IPS-18a (cell line): ENCODE measurements at regions not wholly inside any gene's neighbourhood (a gene's known extent, or its start where the extent isn't known, plus 50 kb on each side); places are given as distances from the start of the nearest gene placed in this dataset.

Source experiments
- H3K27ac ChIP-seq: one replicate; pipeline ENCODE4 v1.5.1; 2013; ENCODE audit warnings: low read length
- H3K27me3 ChIP-seq: one replicate; pipeline ENCODE4 v1.6.1; 2013; ENCODE audit warnings: mild to moderate bottlenecking, low read length; ENCODE audit not compliant: control insufficient read depth, insufficient read depth
- H3K36me3 ChIP-seq: one replicate; pipeline ENCODE4 v1.6.1; 2013; ENCODE audit warnings: low read depth, low read length; ENCODE audit not compliant: control insufficient read depth
- H3K4me1 ChIP-seq: one replicate; pipeline ENCODE4 v1.6.1; 2013; ENCODE audit warnings: low read depth, low read length; ENCODE audit not compliant: control insufficient read depth
- H3K4me3 ChIP-seq: one replicate; pipeline ENCODE4 v1.5.1; 2013; ENCODE audit warnings: low read length
- H3K9ac ChIP-seq: one replicate; pipeline ENCODE4 v1.6.1; 2013; ENCODE audit warnings: mild to moderate bottlenecking, low read length, moderate library complexity
- H3K9me3 ChIP-seq: one replicate; pipeline ENCODE4 v1.6.1; 2013; ENCODE audit warnings: low read depth, low read length; ENCODE audit not compliant: control insufficient read depth

DNA sequence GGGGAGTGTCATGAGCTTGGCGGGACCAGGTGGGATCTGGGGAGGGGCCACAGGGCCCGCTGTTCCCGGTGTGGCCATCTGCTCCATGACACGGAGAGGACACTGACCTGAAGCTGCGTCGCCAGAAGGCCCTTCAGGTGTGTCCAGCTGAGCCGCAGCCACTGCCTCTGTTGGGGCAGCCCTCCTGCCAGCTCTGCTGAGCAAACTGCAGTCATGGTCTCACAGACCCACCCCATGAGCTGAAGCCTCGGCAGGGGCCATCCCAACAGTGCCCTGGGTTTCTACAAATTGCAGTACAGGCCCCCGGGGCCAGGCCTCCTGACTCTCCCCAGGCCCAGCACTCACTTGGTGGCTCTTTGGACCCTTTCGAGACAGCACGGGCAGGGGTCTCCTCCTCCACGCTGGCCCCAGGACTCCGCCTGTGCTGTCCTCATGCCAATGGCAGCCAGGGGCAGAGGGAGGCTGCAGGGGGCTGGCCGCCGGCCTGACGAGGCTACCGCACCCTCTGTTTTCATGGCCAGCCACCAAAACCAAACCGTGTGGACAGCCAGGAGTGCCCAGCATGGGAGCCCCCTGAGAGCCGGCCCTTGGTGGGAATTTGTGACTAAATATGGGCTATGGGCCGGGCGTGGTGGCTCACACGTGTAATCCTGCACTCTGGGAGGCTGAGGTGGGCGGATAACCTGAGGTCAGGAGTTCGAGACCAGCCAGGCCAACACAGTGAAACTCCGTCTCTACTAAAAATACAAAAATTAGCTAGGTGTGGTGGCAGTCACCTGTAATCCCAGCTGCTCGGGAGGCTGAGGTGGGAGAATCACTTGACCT is 175.2 kb upstream of the SALL3 start:
- no peaks in the 10 kb centered on the region for H3K36me3 ChIP-seq
- no peaks in the 10 kb centered on the region for H3K9me3 ChIP-seq
- no peak overlapping the region for H3K9ac ChIP-seq
- H3K27me3 ChIP-seq = no peaks in the 10 kb centered on the region
- H3K27ac ChIP-seq = no peak overlapping the region
- no peak overlapping the region for H3K4me3 ChIP-seq
- no peaks in the 10 kb centered on the region for H3K4me1 ChIP-seq

DNA sequence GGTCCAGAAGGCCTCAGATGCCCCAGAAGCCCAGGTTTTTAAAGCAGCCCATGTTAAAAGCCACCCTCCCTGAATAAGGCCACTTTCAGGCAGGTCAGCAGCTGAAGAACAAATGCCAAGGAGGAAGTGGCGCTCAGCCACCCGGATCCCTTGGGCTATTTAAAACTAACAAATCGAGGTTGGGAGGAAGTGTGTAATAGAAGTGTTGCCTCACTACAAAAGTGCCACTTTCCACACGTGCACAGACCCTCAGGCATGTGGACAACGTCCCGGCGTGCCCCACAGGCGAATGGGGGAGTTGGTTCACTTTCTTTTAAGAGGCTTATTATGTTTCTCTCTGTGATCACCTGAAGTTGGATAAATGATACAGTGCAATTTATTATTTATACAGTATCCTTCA is 173.8 kb upstream of the SALL3 start:
- Histone ChIP-seq H3K9me3 (no peaks in the 10 kb centered on the region), H3K27me3 (no peaks in the 10 kb centered on the region), H3K9ac (no peak overlapping the region), H3K36me3 (no peaks in the 10 kb centered on the region), H3K27ac (no peak overlapping the region), H3K4me1 (no peaks in the 10 kb centered on the region), H3K4me3 (no peak overlapping the region)

DNA sequence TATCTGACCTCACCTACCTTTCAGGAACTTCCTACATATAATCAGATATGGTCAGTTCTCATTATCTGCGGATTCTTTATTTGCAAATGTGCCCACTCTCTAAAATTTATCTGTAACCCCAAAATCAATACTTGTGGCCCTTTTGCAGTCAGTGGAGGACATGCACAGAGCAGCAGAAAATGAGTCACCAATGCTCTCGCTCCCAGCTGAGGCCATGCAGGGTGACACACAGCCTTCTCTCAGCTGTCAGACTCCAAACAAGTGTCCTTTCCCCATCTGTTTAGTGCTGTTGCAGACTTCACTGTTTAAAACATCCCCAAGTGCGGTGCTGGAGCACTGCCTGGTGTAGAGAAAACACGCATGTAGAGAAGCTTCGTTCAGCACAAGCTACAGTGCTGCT is 171.9 kb upstream of the SALL3 start:
- Histone ChIP-seq H3K27me3 (no peaks in the 10 kb centered on the region), H3K4me3 (no peak overlapping the region), H3K4me1 (no peaks in the 10 kb centered on the region), H3K27ac (no peak overlapping the region), H3K9me3 (no peaks in the 10 kb centered on the region), H3K9ac (no peak overlapping the region), H3K36me3 (no peaks in the 10 kb centered on the region)

DNA sequence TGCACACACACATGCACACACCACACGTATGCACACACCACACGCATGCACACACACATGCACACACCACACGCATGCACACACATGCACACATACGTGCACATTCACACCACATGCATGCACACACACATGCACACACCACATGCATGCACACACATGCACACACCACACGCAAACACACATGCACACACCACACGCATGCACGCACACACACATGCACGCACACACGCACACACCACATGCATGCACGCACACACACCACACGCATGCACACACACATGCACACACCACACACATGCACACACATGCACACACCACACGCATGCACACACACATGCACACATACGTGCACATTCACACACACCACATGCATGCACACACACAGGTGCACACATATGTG is 169.8 kb upstream of the SALL3 start:
- Histone ChIP-seq H3K9me3 (no peaks in the 10 kb centered on the region), H3K27me3 (peaks cover 4% of the 10 kb centered on the region), H3K9ac (no peak overlapping the region), H3K36me3 (no peaks in the 10 kb centered on the region), H3K4me1 (peaks cover 16% of the 10 kb centered on the region), H3K4me3 (no peak overlapping the region), H3K27ac (no peak overlapping the region)

DNA sequence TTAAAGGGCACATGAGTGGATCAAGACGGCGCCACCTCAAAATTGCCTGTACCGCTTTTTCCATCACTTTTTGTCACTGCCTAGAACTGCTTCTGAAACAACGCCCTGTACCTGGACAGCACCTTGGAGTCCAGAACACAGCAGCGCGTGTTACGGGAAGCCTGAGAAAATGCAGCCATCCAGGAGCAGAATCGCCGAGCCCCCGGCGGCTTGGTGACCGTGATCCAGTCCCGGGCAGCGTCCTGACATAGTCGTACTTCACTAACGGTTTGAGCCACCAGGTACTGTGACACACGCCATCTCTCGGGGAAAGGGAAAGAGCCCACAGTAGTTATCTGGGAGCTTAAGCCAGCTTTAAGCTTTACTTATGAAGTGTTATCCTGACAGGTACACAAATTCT is 168.9 kb upstream of the SALL3 start:
- H3K9me3 ChIP-seq = no peaks in the 10 kb centered on the region
- no peak overlapping the region for H3K27ac ChIP-seq
- peaks cover 10% of the 10 kb centered on the region for H3K27me3 ChIP-seq
- H3K4me1 ChIP-seq = peaks cover 21% of the 10 kb centered on the region
- H3K4me3 ChIP-seq = no peak overlapping the region
- H3K9ac ChIP-seq = no peak overlapping the region
- no peaks in the 10 kb centered on the region for H3K36me3 ChIP-seq

DNA sequence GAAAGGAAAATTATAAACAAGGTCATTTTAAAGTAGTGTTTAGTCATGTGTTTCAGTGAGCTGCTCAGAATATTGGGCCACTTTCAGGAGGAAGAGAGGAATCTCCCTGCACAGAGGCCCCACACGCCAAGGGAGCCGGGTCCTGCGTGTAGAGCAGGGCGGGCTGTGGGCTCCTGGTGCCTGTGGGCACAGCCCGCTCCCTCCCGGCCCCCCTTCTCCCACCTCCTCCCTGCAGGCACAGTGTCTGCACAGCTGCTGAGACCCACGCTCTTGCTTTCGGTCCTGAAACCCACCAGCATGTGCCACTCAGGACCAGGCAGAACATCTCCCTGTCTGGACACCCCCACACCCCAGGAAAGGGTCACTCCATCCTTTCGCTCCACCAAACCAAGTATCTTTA is 167.6 kb upstream of the SALL3 start:
- Histone ChIP-seq H3K9ac (no peak overlapping the region), H3K27me3 (peaks cover 10% of the 10 kb centered on the region), H3K36me3 (no peaks in the 10 kb centered on the region)

DNA sequence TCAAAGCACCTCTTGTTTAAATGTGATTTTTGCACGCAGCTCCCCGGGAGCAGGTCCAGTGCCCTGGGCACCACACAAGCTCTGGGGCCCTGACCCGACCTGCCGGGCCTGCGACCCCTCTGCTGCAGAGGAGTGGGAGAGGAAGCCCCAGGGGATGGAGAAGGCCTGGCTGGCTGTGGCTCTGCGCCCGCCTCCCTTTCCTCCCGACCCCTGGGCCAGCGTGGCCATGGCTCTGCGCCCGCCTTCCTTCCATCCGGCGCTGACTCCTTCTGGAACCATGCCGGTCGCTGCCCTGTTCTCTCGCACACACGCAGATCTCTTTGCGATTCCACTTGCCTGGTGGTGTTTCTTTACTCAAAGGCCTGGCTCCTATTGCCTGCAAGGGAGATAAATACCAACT is 166.5 kb upstream of the SALL3 start:
- Histone ChIP-seq H3K27ac (no peak overlapping the region), H3K27me3 (peaks cover 10% of the 10 kb centered on the region), H3K9ac (no peak overlapping the region), H3K9me3 (no peaks in the 10 kb centered on the region), H3K4me3 (no peak overlapping the region), H3K36me3 (no peaks in the 10 kb centered on the region), H3K4me1 (peaks cover 21% of the 10 kb centered on the region)

More for the DNA sequence above, 167.6 kb upstream of the SALL3 start:
- Histone ChIP-seq H3K27ac (no peak overlapping the region), H3K9me3 (no peaks in the 10 kb centered on the region), H3K4me1 (peaks cover 21% of the 10 kb centered on the region), H3K4me3 (no peak overlapping the region)

DNA sequence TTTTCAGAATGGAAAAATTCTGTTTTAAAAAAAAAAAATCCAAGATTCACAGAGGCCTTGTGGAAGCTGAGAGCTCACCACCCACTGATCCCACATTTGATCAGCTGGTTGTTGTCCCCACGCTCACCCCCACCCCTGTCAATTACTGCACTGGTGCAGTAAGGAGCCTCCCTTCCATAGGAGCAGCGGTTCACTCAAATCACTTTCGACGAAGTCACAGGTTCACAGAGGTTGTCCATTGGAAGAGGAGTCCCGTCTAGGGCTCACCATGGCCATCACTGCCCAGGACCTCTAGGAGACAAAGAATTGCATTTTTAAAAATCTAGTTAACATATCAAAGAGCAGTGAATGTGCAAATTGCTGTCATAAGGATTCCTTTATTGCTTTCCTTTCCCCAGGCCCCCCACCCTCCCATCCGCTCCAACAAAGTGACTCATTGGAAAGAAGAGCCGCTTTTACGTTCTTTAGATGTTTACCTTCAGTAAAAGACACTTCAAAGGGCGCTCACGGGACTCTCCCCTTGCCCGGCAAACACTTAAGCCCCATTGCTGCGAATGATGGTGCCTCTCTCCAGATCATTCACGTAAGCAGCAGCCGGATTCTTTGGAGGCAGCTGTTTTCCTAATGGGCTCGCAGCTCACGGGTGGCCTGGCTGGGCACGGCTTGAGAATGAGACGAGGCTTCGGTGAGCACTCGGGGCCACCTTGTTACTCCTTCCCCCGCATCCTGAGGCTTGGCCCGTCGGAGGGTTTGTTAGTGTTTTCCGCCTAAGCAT is 165.5 kb upstream of the SALL3 start:
- Histone ChIP-seq H3K9ac (no peak overlapping the region), H3K4me3 (peak overlapping the region; percentile 22)

DNA sequence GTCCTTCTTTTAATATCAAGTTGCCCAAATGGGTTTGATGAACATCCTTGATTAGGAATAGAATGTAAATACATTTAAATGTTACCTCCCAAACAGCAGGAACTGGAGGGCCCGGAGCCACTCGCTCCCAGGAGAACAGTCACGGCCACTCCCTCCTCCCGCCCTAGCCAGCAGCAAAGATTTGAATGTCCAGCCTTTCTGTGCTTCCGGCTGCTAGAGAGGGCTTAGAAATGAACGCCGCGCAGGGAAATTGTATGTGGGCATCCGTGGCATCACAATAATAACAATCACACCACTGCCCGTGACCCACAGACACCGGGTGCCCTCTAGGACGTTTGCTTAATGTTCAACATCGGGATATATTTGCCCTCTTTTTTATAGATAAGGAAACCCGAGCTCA is 164.9 kb upstream of the SALL3 start:
- H3K27ac ChIP-seq = no peak overlapping the region
- peaks cover 10% of the 10 kb centered on the region for H3K27me3 ChIP-seq
- H3K4me1 ChIP-seq = peaks cover 21% of the 10 kb centered on the region
- H3K9me3 ChIP-seq = no peaks in the 10 kb centered on the region
- no peaks in the 10 kb centered on the region for H3K36me3 ChIP-seq
- no peak overlapping the region for H3K9ac ChIP-seq
- H3K4me3 ChIP-seq = peak overlapping the region; percentile 22

More for the DNA sequence above, 165.5 kb upstream of the SALL3 start:
- Histone ChIP-seq H3K9me3 (no peaks in the 10 kb centered on the region), H3K4me1 (peaks cover 21% of the 10 kb centered on the region), H3K27me3 (peaks cover 10% of the 10 kb centered on the region), H3K36me3 (no peaks in the 10 kb centered on the region), H3K27ac (no peak overlapping the region)

DNA sequence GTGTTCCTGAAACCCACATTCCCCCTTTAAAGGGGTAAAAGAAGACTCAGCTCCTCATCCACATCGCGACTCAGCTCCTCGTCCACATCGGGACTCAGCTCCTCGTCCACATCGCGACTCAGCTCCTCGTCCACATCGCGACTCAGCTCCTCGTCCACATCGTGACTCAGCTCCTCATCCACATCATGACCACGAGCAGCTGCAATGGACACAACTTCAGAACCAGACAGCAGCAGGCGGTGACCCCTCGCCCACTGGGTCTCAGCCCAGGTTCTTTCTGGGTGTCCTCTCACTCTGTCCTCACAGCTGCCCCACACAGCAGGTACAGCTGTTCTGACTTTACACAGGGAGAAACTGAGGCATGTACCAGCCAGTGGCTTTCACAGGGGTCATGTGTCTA is 163.5 kb upstream of the SALL3 start:
- Histone ChIP-seq H3K9ac (no peak overlapping the region), H3K27me3 (peaks cover 10% of the 10 kb centered on the region), H3K36me3 (no peaks in the 10 kb centered on the region), H3K9me3 (no peaks in the 10 kb centered on the region), H3K27ac (no peak overlapping the region), H3K4me1 (peaks cover 21% of the 10 kb centered on the region), H3K4me3 (no peak overlapping the region)

DNA sequence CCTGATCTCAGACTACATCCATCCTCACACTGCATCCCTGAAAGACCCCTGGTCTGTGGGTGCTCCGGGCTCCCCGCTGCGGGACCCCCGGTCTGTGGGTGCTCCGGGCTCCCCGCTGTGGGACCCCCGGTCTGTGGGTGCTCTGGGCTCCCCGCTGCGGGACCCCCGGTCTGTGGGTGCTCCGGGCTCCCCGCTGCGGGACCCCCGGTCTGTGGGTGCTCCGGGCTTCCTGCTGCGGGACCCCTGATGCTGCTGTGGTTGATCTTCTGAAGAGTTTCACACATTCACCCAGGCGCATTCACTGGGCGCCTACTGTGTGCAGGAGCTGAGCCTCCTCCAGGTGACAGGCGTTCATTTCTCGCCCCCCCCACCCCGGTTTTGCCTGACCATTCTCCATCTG is 162.7 kb upstream of the SALL3 start:
- no peak overlapping the region for H3K27ac ChIP-seq
- H3K27me3 ChIP-seq = peaks cover 10% of the 10 kb centered on the region
- H3K4me3 ChIP-seq = no peak overlapping the region
- no peaks in the 10 kb centered on the region for H3K9me3 ChIP-seq
- no peaks in the 10 kb centered on the region for H3K36me3 ChIP-seq
- no peak overlapping the region for H3K9ac ChIP-seq
- H3K4me1 ChIP-seq = peaks cover 21% of the 10 kb centered on the region
